Stimulated activated CD8-positive, alpha-beta memory T cell treated with anti-CD3 and anti-CD28 coated beads, Interleukin-15, amount 100 ng/mL, for 48 hours (primary cell): ENCODE measurements at regions not wholly inside any gene's neighbourhood (a gene's known extent, or its start where the extent isn't known, plus 50 kb on each side); places are given as distances from the start of the nearest gene placed in this dataset.
A peak's percentile ranks its signal among the peaks of the same experiment; 100 is the strongest.

Source experiments
- DNase-seq, 2 donors: peaks; one replicate each; pipeline ENCODE4 v3.0.0-alpha.2; 2020; ENCODE audit warnings: low read depth in 2 of 2

DNA sequence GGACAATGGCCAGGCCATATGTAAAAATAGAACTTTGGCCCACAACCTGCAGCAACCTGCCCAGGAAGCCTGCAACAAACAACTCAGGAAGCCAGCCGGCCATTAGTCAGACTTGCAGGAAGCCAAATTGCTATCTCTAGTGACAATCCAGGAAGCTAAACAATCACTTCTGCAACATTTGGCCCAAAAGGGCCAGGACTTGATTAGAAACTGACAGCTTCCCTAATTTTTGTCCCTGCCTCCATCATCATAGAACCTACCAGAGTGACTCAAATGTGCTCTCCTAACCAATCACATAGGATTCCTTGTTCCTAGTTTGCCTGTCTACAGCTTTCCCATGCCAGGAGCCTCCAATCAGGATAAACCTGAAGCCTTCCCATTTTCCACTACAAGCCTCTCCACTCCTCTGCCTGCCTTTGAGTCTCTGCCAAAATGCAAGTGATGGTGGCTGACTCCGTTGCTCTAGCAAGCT lies 639.3 kb downstream of the PTPRU start:
- DNase-seq, result no peak

DNA sequence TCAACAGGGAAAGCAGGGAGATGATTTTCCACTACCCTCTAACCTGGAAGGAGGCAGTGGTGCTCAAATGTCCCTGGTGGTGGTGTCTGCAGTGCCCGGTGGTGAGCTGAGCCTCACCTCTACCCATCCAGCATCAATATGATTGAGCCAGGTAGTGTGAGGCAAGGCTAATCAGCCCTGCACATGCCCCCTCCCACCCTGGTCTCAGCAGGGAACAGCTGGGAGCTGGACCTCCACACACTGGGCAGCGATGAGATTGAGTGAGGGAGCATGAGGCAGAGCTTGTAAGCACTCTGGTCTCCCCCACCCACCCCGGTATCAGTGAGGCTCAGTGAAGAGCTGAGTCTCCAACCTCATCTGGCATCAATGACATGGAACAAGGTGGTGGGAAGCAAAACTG lies 634.3 kb downstream of the PTPRU start:
- no peak for DNase-seq

DNA sequence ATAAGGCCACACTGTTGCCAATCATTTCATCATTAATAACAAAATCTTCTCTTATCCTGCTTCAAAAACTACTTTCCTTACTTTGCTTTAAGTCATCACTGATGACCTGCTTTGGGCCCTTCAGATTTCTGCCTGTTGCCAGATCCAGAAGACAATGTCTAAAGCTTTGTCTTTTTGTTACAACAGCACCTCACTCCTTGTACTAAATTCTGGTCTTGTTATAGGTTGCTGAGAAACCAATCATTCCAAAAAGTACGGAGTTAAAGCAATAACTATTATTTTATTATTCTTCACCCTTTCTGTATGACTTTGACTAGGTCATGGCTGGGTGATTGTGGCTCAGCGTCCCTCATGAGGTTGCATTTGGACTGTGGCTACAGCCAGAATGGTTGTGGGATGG lies 633.5 kb downstream of the PTPRU start:
- no peak for DNase-seq

DNA sequence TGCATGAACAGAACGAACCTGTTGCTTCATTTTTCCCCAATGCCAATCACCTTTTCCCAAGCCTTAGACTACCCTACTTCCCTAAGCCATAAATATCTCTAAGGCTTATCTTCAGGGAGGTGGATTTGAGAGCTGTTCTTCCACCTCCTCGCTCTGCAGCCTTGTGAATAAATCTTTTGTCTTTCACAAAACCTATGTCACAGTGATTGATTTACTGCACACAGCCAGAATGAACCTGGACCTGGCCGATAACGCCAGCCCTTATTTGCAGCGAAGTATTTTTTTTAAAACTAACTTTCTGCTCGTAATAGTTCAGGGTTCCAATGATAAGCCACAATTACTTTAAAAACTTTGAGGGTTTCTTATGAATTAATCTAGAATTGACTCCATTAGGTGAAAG lies 632.6 kb downstream of the PTPRU start:
- DNase-seq, result no peak

DNA sequence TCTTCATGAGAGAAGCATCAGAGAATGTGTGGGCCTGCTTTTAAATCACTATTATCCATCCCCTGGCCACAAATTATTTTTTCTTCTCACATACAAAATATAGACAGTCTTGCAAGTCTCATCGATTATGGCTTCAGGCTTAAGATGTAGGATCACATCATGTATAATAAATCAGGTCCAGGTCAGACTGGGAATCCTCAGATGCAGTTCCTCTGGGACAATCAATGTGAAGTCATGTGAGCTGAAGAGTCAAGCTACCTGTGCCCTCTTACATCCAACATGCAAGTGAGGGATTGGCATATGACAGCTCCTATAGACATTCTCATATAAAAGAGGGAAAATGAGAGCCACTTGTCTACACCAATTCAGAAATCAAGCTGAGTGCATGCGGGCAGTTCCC lies 631.8 kb downstream of the PTPRU start:
- DNase-seq, result no peak

DNA sequence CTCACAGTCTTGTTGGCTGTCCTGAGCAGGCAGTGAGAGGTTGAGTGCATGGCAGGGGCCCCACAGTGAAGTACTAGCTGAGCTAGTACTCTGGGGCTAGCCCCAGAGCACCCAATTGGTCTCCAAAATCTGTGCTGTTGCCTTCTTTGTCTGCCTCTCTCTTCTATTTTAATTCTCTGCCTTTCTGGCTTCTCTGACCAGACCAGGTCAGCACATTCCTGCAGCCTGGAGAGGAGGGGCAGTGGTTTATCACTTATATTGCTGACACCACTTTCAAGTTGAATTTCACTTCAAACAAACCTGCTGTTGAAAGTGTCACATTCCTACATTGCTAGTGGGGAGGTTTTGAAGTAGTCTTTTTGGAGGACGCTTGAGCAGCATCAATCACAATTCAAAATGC lies 628.7 kb downstream of the PTPRU start:
- no peak for DNase-seq

DNA sequence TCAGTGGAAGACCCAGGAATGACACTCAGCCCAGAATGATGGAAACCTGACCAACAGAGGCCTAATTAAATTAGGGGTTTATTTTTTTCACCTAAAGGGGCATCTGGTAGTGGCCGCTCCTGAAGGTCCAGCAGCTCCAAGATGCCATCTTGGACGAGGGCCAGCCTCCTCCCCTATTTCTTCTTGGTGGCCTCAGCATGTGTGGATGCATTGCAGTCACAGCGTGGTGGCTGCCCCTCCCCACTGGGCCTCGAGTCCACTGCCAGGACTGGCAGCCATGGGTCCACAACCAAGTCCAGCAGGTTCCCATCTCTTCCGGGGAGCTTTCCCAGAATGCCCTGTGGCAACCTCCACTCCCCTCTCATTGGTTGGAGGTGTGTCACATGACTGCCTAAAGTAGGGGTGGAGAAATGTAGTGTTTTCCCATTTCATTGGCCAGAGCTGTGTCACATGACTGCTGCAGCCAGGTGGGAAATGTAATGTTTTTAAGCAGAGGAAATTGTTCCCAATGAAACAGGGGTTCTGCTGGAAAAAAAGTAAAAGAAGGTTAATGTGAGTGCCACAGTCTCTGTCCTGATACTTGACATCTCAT lies 628.2 kb downstream of the PTPRU start:
- DNase-seq, result no peak

DNA sequence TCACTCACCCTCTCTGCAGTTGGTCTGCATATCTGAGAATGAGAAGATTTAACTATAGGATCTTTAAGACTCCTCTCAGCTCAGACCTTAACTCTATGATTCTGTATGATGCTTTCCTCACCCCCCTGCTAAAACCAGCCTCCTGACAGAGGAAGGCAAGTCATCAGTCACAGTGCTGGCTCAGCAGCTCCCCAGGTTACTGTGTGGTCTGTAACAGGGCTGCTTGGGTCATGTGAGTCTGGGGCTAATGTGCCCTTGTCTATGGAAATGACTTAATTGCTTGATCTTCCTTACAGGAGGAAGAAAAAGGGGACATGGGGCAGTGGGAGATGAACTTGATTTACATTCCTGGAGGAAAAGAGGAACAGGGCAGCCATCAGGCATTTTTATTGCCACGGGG lies 625.6 kb downstream of the PTPRU start:
- no peak for DNase-seq

DNA sequence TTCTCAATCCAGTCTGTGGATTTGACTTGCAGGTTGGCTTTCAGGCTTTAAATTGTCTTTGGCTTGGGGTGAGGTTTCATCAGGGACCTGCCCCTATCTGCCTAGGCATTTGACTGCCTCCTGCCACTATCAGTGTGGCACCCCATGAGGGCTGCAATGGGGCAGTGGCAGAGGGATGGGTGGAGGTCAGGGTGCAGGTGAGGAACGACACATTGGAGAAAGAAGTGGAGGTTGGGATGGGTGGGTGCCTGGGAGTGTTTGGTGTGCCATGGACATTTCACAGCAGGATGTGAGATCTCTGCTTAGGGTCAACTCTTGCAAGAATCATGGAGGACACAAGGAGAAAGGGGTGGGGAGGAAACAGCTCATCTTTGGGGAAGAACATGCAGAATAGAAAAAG lies 625.1 kb downstream of the PTPRU start:
- DNase-seq, result no peak

DNA sequence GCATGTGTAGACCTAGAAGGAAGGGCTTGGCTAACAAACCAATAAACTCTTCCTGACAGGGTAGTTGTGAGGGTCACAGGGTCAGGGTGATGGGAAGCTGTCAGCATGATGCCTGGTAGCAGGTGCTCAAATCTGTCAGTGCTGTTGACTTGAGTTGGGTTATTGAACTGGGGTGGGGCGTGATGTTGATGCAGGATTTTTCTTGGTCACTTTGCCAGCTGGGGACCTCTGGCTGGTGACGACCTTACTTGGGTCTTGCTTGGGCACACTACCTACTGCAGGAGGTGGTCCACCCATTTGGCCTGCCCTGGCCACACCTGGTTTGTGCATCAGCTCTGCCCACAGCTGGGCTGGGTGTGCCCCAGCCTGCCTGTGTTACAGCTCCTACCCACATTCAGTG lies 624.4 kb downstream of the PTPRU start:
- DNase-seq, result no peak

DNA sequence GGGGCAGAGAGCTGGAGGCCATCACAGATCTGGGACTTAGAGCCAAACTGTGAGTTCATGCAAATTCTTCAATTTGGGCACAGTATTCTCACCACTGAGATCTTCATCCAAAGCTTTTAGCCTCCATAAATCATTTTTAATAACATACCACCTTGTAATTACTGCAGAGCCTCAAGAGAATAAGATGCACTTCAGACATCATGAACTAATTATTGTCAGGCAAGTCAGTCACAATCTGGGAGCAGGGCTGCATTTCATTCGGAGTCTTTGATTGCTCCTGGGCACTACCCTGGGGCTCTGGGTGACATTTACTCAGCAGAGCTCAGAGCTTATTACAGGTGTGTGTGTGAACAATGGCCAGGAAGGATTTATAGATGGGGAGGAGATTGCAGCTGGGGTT lies 623.7 kb downstream of the PTPRU start:
- DNase-seq, result no peak

DNA sequence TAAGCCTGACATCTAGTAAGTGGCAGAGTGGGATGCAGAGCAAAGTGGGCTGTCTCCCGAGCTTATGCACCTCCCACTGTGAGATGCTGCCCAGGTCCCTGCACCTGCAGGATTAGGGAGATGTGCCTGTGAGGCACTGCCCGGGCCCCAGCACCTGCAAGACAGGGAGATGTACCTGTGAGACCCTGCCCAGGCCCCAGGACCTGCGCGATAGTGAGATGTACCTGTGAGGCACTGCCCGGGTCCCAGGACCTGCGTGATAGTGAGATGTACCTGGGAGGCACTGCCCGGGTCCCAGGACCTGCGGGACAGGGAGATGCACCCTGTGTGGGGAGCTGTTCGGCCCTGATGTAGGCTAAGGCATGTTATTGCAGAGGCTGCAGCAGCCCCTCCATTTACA lies 622.8 kb downstream of the PTPRU start:
- no peak for DNase-seq

DNA sequence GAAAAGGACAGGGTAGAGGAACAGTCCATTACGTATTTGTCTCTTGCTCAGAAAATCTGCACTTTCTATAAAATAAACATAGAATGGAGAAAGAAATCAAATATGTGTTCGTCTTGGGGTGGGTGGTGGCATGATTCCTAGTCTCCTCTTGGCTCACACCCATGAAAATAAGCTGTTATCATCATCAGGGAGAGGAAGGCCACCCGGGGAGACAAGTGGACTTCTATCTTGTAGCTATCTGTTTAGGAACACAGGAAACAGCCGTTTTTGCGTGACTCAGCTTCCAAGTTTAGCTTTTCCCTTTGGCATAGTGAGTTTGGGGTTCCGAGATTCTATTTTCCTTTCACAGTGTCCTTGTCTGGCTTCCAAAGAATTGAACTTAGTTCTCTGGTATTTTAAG lies 622.3 kb downstream of the PTPRU start:
- DNase-seq, result no peak

DNA sequence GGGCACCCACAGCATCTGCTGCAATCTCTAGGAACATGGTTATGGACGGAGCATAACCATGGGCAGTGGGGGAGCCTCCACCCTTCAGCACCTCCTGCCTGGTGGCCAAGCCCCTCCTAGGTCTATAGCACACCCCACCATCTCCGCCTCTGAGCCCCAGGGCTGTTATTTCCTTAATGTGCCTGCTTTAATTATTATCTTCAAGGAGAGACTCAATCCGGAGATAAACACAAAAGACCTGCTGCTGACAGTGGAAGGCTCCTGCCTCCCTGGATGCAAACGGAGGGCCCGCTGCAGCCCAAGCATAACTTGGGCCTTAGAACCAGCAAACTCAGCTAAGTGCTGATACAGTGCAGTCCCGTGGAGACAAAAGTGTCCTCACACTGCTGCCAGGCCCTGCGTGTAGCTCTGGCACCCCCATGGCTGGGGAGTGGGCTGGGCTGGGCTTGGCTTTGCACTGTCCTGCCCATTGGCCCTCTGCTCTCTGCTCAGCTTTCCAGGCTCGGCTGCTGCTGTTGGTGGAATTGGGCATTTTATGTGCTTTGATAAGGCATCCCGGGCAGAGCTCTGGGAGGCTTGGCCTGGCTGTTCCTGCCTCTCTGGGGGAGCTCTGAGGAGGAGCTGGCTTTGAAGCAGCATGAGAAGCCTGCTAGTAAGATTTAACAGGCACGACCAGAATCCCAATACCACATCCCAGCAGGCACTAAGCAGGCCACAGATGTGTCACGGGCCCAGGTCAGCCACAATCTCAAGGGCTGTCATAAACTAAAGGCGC lies 620.2 kb downstream of the PTPRU start:
- no peak for DNase-seq

DNA sequence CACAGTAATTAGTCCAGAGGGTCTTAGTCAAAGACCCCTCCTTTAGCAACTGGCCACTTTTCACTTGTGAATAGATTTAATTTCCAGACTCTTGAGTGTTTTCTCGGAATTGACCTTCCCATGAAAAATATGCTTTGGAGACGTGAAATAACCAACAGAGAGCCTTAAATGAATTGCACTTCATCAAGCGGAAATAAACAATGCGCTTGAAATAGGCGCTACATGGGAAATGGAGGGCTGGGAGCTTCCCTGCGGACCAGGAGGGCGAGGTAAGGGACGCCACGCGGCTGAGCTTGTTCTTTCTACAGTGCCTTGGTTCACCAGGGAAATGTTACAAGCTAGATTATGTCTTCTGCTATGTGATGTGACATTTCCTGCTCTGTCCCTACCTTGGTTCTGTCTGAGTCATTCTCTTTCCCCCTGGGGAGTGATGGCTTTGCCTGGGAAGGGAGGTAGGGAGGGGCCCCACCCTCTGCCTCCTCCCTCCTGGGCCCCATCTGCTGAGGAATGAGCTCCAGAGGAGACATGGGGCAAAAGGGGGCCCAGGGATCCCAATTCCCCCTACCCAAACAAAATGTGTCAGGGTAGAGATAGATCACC lies 619.3 kb downstream of the PTPRU start:
- no peak for DNase-seq

DNA sequence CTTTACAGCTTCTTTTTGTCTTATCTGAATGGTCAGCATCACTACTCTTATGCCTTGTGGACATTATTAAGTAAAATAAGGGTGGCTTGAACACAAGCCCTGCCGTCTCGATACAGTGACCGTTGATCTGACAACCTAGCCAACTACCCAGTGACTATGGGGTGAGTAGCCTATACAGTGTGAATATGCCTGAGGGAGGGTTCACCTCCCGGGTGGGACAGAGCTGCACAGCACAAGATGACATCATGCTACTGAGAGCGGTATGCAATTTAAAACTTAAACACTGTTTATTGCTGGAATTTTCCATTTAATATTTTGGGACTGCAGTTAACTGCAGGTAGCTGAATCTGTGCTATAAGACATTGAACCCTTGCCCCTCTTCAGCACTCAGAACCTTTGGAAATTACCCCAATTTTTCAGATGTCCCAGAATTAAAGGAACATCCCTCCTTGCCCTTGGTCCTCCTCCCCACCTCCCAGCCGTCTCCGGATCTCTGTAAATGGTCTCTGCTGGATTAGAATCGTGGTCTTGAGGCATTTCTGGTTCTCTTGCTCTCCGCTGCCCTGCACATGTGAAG lies 618.5 kb downstream of the PTPRU start:
- no peak for DNase-seq

DNA sequence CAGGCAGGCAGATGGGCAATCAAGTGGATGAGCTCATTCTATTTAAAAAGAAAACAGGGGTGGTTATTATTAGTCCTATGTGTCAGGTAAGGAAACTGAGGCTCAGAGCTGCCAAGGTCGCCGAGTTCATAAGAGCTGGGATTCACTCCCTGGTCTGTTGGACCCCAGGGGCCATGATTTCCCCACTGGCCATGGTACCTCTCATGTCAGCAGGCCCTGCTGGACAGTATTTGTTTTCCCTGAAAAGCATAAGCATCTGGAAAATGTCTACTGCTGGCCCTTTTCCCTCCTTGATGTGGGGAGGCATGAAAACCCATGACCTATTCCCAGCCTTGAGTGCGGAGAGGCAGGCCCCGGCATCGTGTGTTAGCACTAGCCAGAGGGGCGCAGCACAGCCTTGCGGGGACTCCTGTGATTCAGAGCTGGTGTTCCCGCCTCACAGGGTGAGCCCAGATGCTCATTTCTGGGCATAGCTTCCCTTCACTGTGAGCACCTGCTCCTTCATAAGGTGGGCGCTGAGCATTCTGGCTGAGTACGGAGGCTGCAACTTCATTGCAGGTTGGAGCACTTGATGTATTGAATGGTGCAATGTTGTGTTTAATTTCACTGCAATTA lies 617.5 kb downstream of the PTPRU start:
- no peak for DNase-seq

DNA sequence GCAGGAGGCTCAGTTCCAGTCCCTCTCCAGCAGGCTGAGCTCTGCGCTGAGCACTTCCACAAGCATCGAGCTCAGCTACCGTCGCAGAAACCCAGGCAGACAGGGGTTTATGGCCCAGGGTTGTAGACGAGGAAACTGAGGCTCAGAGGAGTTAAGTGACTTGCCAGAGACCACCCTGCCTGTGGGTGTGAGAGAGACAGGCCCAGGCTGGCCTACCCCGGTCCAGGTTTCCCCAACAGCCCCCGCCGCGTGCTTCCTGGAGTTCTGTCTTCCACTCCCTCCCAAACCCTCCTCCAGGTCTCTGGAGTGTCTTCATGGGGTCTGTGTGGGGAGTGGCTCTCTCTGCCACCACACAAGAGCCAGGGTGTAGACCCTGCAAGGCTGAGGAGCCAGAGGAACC lies 615.9 kb downstream of the PTPRU start:
- no peak for DNase-seq

DNA sequence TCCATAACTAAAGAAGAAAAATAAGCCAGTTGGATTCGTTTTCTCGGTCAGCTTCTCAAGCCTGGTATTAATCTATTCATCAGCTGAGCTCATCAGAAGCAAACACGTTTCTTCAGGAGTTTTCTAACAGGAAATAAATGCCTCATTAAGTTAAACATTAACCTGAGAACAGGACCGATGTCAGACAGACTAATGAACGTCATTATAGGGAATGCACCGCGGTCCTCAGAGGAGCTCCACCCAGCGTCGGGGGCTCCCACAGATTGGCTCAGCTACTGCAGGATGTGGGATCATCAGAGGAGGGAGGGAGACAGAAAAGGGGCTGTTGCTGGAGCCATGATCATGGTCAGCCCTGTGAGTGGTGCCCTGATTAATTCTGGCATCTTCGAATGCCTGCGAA lies 615.4 kb downstream of the PTPRU start:
- DNase-seq, result no peak

DNA sequence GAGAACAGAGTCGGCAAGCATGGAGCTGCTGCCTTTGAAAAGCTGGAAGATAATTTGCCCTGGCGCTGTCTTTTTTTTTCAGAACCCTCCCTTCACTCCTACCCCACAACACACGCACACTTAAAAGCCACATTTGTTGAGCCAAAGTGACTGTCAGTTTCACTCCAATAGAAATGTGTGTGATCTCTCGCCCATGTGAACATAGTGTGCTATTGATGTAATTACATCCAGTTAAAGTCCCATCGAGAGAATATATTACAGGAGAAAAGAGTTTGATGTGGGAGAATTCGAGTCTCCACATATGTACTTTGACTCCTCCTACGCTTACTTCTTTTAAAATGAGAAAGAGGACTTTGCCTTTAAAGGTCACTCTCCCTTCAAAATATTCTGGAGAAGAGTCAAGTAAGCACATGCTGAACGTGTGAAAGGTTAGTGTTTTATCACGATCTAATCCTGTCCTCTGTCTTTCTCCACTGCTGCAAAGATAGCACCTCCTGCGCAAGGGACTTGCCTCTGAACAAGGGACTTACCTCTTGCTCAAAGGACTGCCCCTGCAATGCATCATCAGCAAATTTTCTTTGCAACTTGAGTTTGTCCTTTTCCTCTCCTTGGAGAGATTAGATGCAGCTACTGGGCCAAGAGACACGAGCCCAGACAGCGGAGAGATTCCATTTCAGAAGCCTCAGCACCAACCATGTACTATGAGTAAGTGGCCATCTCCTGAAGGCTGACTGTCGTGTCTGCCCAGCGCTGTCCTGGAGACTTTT lies 613.9 kb downstream of the PTPRU start:
- DNase-seq, result no peak

DNA sequence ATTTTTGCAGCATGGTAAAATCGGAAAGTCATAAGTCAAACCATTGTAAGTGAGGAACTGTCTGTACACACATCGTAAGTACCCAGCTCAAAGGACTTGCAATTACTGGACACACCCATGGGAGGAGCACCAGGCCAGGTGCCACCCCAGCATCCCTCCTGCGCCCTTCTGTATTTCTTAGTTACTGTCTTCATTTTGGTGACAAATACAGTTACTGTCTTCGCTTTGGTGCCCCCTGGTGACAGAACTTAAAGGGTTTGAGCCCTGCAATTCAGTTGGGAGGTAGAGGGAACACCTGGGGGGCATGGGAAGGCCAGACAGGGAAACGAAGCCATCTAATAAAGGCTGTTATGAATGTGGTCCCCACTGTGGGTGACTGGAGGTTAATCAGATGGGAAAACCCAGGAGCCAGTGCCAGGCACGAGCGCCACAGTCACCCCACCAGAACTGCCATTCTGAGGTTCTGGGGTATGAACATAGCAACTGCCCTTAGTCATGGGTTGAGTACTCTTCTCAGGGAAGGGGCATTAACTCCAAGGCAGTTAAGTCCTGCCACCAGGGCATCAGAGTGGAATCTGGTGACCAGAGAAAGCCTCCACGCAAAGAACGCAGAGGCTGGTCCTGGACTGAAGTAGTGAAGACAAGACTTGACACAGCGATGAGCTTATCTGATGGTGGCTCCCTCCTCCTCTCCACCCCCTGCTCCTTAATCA lies 612.9 kb downstream of the PTPRU start:
- DNase-seq, result peak; percentile 8 to 10
